ENCODE measurements at regions not wholly inside any gene's neighbourhood (a gene's known extent, or its start where the extent isn't known, plus 50 kb on each side); places are given as distances from the start of the nearest gene placed in this dataset.

- TF ChIP-seq CC2D1A (IDR thresholded peaks at IDR 0.05) (no peak), ZNF197 (CRISPR knock-in tag; IDR thresholded peaks at IDR 0.05; ENCODE audit: low read depth) (no peak), ZNF124 (CRISPR knock-in tag; IDR thresholded peaks at IDR 0.05) (no peak), ZNF143 (CRISPR knock-in tag; IDR thresholded peaks at IDR 0.05) (no peak), ZNF175 (CRISPR knock-in tag; IDR thresholded peaks at IDR 0.05; ENCODE audit: low read depth) (peak; percentile 70; the same call in 1 of the 2 replicates), ZNF695 (CRISPR knock-in tag; IDR thresholded peaks at IDR 0.05) (no peak), ATF3 (IDR thresholded peaks at IDR 0.05) (peak; percentile 91), ATF3 (CRISPR knock-in tag; conservative IDR thresholded peaks at IDR 0.05) (no peak), ILK (tag; IDR thresholded peaks at IDR 0.05; ENCODE audit: borderline replicate concordance, low read depth) (no peak), E4F1 (CRISPR knock-in tag; IDR thresholded peaks at IDR 0.05; ENCODE audit: borderline replicate concordance) (no peak), ZNF23 (CRISPR knock-in tag; IDR thresholded peaks at IDR 0.05) (no peak), PTTG1 (tag; IDR thresholded peaks at IDR 0.05; ENCODE audit: low read depth) (no peak), ZNF398 (CRISPR knock-in tag; IDR thresholded peaks at IDR 0.05) (no peak), PHF20 (IDR thresholded peaks at IDR 0.05; ENCODE audit: partially characterized antibody) (no peak), CUX1 (CRISPR knock-in tag; IDR thresholded peaks at IDR 0.05) (no peak), POU5F1 (IDR thresholded peaks at IDR 0.05; ENCODE audit: borderline replicate concordance, low read depth, low read length, partially characterized antibody) (no peak), ZNF589 (CRISPR knock-in tag; IDR thresholded peaks at IDR 0.05; ENCODE audit: low read depth) (peak; percentile 87), CBX8 (IDR thresholded peaks at IDR 0.05; ENCODE audit: borderline replicate concordance, extremely low read depth, low read depth, low read length, poor library complexity, severe bottlenecking) (no peak), NFIC (IDR thresholded peaks at IDR 0.05) (no peak)
These were observed 89.7 kb upstream of the CCL1 start (continued) for GRCh38 chr17:34452769-34453168.
